Panc1 (cell line): ENCODE measurements at regions not wholly inside any gene's neighbourhood (a gene's known extent, or its start where the extent isn't known, plus 50 kb on each side); places are given as distances from the start of the nearest gene placed in this dataset.

Experiments
- ATAC-seq: fragments of 200-7000 bp; cut with Tn5 transposase; 2 replicates; pipeline ENCODE4 v1.9.1; 2020; ENCODE audit warnings: mild to moderate bottlenecking, moderate library complexity
- BruUV-seq: library from RNA; stranded (reverse); fragments of 400-500 nt; replicated peaks from 2 replicates; lab custom pipeline; 2021; lab: Mats Ljungman, UMichigan
- CTCF ChIA-PET: fragments of 300-600 bp; sonication (Branson Sonifier 250); formaldehyde crosslinking; loops from one replicate; lab custom pipeline; 2022; ENCODE audit warnings: antibody characterized with exemption; lab: Charles Lee
- POLR2A ChIA-PET: fragments of 300-600 bp; sonication (Branson Sonifier 250); formaldehyde crosslinking; loops from one replicate; lab custom pipeline; 2022; ENCODE audit warnings: antibody characterized with exemption; lab: Charles Lee
- DNase-seq: peaks from one replicate; pipeline ENCODE4 v3.0.0-alpha.2; 2010; ENCODE audit warnings: low read depth, low spot score
- H3K27ac ChIP-seq: 2 replicates; pipeline ENCODE4 v1.5.1; 2011; ENCODE audit warnings: mild to moderate bottlenecking, low read length, inconsistent platforms
- H3K27me3 ChIP-seq: fragments of 200-500 bp; sonication (Bioruptor generic); 2 replicates; pipeline ENCODE4 v1.6.0; 2014; ENCODE audit warnings: low read length, inconsistent platforms; ENCODE audit not compliant: control insufficient read depth, insufficient read depth
- H3K36me3 ChIP-seq: fragments of 200-500 bp; sonication (Bioruptor generic); 2 replicates; pipeline ENCODE4 v1.5.1; 2014; ENCODE audit warnings: inconsistent platforms, mild to moderate bottlenecking, low read length, moderate library complexity; ENCODE audit not compliant: control insufficient read depth, insufficient read depth
- H3K4me1 ChIP-seq: 2 replicates; pipeline ENCODE4 v1.5.1; 2011; ENCODE audit warnings: inconsistent platforms, mild to moderate bottlenecking, low read length, moderate library complexity; ENCODE audit not compliant: control insufficient read depth, insufficient read depth
- H3K4me3 ChIP-seq, 2 experiments: 2 replicates each; pipeline ENCODE4 v1.5.1; 2011 to 2012; ENCODE audit warnings: low read depth in 2 of 2, low read length in 2 of 2, mild to moderate bottlenecking in 2 of 2, inconsistent platforms in 1 of 2, moderate library complexity in 1 of 2
- H3K9me3 ChIP-seq: fragments of 200-500 bp; sonication (Bioruptor generic); 2 replicates; pipeline ENCODE4 v1.5.1; 2014; ENCODE audit warnings: low read depth, mild to moderate bottlenecking, inconsistent platforms, low read length, moderate library complexity; ENCODE audit not compliant: control insufficient read depth, insufficient read depth
- POLR2AphosphoS5 ChIP-seq: IDR thresholded peaks from 2 replicates; pipeline ENCODE4 v1.6.1; 2012; ENCODE audit warnings: mild to moderate bottlenecking, low read depth, low read length, moderate library complexity
- SIN3A ChIP-seq: IDR thresholded peaks from 2 replicates; pipeline ENCODE4 v1.6.1; 2012; ENCODE audit warnings: low read depth, mild to moderate bottlenecking, low read length, moderate library complexity, borderline replicate concordance; ENCODE audit not compliant: insufficient read depth
- TCF7L2 ChIP-seq: IDR thresholded peaks from 2 replicates; pipeline ENCODE4 v1.6.1; 2011; ENCODE audit warnings: mild to moderate bottlenecking, low read depth, low read length, inconsistent platforms
- in situ Hi-C: cut with HindIII; loops from 2 replicates; pipeline ENCODE4 v1.10.0; 2016; ENCODE audit warnings: low sequenced_read_pairs, low pct_unique_long_range_greater_than_20kb
- intact Hi-C: fragments of 100-400 bp; cut with micrococcal nuclease; formaldehyde crosslinking; loops from one replicate; pipeline ENCODE4 v1.10.0; 2022; ENCODE audit not compliant: unreplicated experiment
- TF ChIP-seq, protein P1 (sequence below), 2 experiments: IDR thresholded peaks; 2 replicates each; pipeline ENCODE4 v1.6.1; 2011 to 2012; ENCODE audit warnings: low read depth in 2 of 2, control low read depth in 1 of 2, low read length in 1 of 2, mild to moderate bottlenecking in 1 of 2, moderate library complexity in 1 of 2; ENCODE audit not compliant: insufficient read depth in 1 of 2
- TF ChIP-seq, protein P2 (sequence below): fragments of 450-650 bp; IDR thresholded peaks from 2 replicates; pipeline ENCODE4 v1.5.1; 2017; ENCODE audit warnings: mild to moderate bottlenecking

- no TSS peak for BruUV-seq
- no peak overlapping the region for H3K27ac ChIP-seq
- in situ Hi-C loops: no loop called here
- no peaks in the 10 kb centered on the region for H3K36me3 ChIP-seq
- DNase-seq (no peak), ATAC-seq (no peak)
- no peaks in the 10 kb centered on the region for H3K4me1 ChIP-seq
- TF ChIP-seq, protein P1, sequence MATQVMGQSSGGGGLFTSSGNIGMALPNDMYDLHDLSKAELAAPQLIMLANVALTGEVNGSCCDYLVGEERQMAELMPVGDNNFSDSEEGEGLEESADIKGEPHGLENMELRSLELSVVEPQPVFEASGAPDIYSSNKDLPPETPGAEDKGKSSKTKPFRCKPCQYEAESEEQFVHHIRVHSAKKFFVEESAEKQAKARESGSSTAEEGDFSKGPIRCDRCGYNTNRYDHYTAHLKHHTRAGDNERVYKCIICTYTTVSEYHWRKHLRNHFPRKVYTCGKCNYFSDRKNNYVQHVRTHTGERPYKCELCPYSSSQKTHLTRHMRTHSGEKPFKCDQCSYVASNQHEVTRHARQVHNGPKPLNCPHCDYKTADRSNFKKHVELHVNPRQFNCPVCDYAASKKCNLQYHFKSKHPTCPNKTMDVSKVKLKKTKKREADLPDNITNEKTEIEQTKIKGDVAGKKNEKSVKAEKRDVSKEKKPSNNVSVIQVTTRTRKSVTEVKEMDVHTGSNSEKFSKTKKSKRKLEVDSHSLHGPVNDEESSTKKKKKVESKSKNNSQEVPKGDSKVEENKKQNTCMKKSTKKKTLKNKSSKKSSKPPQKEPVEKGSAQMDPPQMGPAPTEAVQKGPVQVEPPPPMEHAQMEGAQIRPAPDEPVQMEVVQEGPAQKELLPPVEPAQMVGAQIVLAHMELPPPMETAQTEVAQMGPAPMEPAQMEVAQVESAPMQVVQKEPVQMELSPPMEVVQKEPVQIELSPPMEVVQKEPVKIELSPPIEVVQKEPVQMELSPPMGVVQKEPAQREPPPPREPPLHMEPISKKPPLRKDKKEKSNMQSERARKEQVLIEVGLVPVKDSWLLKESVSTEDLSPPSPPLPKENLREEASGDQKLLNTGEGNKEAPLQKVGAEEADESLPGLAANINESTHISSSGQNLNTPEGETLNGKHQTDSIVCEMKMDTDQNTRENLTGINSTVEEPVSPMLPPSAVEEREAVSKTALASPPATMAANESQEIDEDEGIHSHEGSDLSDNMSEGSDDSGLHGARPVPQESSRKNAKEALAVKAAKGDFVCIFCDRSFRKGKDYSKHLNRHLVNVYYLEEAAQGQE (IDR thresholded peaks at IDR 0.05; ENCODE audit: insufficient read depth in 1 of 2, low read depth in 2 of 2, low read length in 1 of 2): no peak
- TF ChIP-seq, protein P2, sequence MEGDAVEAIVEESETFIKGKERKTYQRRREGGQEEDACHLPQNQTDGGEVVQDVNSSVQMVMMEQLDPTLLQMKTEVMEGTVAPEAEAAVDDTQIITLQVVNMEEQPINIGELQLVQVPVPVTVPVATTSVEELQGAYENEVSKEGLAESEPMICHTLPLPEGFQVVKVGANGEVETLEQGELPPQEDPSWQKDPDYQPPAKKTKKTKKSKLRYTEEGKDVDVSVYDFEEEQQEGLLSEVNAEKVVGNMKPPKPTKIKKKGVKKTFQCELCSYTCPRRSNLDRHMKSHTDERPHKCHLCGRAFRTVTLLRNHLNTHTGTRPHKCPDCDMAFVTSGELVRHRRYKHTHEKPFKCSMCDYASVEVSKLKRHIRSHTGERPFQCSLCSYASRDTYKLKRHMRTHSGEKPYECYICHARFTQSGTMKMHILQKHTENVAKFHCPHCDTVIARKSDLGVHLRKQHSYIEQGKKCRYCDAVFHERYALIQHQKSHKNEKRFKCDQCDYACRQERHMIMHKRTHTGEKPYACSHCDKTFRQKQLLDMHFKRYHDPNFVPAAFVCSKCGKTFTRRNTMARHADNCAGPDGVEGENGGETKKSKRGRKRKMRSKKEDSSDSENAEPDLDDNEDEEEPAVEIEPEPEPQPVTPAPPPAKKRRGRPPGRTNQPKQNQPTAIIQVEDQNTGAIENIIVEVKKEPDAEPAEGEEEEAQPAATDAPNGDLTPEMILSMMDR: no peak
- TF ChIP-seq SIN3A (no peak), TCF7L2 (no peak)
- H3K4me3 ChIP-seq: no peak overlapping the region
- intact Hi-C loops: no loop called here
- H3K27me3 ChIP-seq: no peaks in the 10 kb centered on the region
- H3K9me3 ChIP-seq: no peaks in the 10 kb centered on the region
- ChIA-PET POLR2A (no interaction called here), CTCF (no interaction called here)
These were observed 144.1 kb downstream of the SEC61B start for GRCh38 chr9:99366183-99366582.

GRCh38 chr9:99366621-99367020 is 144.5 kb downstream of the SEC61B start:
- in situ Hi-C loops (no loop called here), intact Hi-C loops (no loop called here)
- TF ChIP-seq, protein P1 (IDR thresholded peaks at IDR 0.05; ENCODE audit: insufficient read depth in 1 of 2, low read depth in 2 of 2, low read length in 1 of 2): no peak
- TF ChIP-seq, protein P2: no peak
- TF ChIP-seq SIN3A (no peak), TCF7L2 (no peak), POLR2AphosphoS5 (no peak)
- no peaks in the 10 kb centered on the region for H3K27me3 ChIP-seq
- H3K36me3 ChIP-seq: no peaks in the 10 kb centered on the region
- CTCF ChIA-PET: no interaction called here
- no peak overlapping the region for H3K27ac ChIP-seq
- no peak for DNase-seq
- POLR2A ChIA-PET: no interaction called here
- H3K4me1 ChIP-seq: no peaks in the 10 kb centered on the region
- H3K4me3 ChIP-seq: no peak overlapping the region
- no peak for ATAC-seq
- BruUV-seq: no TSS peak
- no peaks in the 10 kb centered on the region for H3K9me3 ChIP-seq
